Umbilical cord (tissue), 1 donor: ENCODE measurements at regions not wholly inside any gene's neighbourhood (a gene's known extent, or its start where the extent isn't known, plus 50 kb on each side); places are given as distances from the start of the nearest gene placed in this dataset.
"Not testable (repeated sequence)": the region's sequence is repeated elsewhere in the genome, so short reads cannot be mapped to it uniquely, and the experiment has no call there.

Experiments used
- DNase-seq: peaks from one replicate; pipeline ENCODE4 v3.0.0-alpha.2; 2015; ENCODE audit warnings: low spot score

DNA sequence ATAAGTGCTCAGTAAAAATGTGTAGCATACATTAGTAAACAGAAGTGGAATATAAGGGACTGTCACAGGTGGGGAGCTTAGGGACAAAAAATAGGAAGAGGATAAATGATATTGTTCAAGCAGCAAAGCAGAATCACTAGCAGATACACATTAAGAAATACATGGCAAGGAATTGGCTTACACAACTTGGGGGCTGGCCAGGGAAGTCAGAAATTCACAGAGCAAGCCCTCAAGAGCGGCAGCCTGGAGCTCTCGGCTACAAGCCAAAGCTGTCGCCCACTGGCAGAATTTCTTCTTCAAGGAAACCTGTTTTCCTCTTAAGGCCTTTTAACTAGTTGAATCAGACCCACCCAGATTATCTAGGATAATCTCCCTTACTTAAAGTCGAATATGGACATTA is 73.0 kb upstream of the SMIM23 start:
- no peak for DNase-seq

DNA sequence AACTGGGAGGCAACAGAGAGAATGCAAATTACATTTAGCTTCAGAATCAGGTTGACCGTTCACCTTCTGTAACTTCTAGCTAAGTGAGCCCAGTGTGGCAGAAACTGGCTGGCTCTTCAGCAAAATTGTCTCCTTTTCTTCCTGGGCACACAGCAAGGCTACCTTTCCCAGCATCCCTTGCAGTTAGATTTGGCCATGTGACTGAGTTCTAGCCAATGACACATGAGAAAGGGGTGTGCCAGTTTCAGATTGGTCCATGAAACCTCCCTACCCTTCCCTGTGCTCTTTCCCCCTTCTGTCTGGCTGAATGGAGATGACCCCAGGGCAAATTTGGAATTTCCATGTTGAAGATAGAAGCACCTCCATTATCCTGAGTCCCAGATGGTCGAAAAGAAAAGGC is 72.5 kb upstream of the SMIM23 start:
- no peak for DNase-seq

DNA sequence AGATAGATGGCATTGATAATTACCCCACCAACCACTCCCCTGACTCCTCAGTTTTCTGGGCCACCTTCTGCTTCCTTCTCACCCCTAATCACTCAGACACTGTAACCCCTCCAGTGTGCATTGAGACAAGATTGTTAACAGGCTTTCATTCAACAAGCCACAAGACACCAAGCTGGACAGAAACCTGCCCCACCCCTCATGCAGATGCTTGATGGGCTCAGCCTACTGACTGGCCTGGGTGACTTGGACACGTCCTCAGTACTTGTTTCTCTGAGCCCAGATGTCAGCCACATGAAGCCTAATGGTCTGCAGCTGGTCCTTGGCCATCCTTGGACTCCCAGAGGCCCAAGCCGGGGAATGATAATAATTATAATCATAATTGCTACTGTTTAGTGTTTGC is 71.4 kb upstream of the SMIM23 start:
- no peak for DNase-seq

DNA sequence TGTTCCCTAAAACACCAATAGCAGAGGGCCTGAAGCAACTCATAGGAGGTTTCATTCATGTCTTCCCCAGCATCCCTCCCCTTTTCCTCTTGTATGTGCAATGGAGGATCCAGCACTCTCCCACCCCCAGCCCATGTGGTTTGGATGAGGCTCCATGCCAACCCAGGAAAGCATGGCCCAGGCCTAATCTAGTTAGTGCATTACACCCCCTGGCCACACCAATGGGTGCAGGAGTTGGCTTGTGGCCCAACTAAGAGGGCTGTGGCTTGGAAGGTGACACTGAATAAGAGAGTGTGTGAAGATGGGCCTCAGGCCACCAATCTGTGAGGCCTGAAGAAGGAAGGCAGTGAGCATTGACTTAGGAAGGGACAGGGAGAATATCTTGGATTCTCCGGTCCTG is 70.8 kb upstream of the SMIM23 start:
- DNase-seq, result no peak

DNA sequence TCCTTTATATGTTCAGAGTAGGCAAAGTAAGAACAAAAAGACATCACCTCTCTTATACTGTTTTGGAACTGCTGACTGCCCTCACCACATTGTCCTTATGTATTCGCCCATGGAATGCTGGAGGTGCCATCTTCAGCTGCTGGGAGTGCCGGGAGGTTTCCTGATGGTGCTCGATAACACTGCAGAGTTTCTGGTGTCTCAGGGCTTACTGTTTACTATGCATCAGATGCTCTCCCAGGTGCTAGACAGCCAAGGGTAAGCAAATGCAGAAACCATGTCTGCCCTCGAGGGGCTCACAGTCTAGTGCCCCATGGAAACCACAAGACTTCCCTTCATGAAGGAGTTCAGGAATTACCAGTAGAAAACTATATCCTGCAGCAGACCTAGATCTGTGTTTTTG is 70.1 kb upstream of the SMIM23 start:
- DNase-seq, result no peak

DNA sequence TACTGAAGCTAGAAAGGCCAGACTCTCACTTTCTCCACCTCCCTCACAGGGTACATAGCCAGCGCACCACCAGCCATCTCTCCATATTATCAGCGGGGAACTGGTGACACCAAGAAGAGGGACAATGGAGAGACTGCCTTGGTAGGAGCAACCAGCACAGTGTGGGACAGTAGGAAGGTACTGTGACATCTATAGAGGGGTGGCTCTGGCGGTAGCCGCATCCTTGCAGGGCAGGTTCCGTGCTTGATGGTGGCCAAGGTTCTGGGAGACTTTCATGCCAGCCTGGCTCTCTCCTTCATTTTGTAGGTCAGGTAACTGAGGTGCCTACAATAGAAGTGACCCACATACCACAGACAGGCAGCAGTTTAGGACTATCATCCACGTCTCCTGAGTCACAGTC is 65.5 kb upstream of the SMIM23 start:
- no peak for DNase-seq

DNA sequence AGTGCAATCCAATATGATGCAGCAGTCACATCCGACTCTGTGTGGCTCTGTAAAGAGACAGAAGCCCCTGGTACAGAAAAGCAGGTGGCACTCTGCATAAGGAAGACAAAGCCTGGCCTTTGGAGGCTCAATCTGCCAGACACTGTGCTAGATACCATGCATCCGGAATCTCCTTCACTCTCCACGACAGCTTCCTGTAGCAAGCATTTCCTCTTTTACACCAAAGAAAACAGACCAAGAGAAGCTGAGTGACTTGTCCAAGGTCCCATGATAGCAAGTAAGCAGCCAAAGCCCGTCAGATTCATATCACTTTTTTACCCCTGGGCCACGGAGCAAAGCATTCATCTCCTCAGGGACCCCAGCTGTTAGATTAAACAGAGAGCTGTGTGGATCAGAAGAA is 64.2 kb upstream of the SMIM23 start:
- no peak for DNase-seq

DNA sequence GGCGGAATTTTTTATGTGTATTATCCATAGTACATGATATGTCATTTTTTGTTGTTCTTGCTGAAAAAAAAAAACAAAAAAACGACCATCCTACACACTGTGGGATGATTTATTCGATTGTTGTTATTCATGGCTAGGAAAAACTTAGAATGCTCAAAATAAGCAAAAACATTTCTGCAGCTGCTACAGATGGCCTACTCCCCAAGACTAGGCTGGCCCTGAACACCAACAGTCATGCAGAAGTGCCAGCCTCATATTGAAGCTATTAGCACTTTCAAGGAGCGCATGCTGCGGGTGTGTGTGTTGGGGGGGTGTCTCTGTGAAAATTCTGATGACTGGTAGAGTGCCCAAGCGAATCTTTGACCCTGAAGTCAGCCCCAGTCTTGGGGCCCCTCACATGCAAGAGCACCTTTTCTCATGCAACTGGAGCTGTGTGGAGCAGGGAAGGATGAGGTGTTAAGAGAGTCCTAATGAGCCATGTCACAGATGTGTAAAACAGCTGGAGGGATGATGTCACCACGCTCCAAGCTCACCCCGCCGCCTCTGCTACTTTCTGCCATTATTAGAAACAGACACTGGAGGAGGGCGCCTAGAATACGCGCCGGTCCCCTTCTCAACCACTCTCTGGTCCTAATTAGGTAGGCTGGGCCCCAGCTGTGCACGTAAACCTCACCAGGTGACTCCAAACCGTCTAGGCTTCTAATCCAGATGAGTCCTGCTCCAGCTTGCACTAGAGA is 61.0 kb upstream of the SMIM23 start:
- DNase-seq, result no peak

DNA sequence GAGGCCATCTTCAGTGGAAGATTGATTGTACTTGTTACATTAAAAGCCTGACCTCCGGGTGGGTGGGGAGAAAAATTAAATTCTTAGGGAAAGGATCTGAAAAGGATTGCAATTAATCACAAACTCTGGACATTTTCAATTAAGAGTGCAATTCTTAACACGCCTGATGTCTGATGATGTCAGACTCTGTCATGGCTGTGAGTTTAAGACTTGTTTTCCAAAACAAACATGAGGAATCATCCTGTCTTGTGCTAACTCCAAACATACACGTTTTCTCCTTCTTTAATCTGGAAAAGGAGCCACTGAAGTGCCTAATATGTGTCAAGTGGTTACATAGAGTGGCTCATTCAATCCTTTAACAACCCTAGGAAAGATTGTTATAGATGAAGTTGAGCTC is 60.4 kb upstream of the SMIM23 start:
- no peak for DNase-seq

DNA sequence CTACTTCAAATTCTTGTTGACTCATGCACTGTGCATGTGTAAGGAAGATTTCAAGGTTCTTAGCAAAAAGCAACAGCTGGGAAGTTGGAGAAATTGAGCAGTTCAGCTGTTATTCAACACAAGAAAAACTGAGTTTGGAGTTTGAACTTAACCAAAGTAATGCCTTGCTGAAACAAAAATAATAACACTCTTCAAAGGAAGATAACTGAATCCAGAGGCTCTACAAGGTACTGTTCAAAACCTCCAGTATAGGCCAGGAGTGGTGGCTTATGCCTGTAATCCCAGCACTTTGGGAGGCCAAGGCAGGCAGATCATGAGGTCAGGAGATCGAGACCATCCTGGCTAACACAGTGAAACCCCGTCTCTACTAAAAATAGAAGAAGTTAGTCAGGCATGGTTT is 58.8 kb upstream of the SMIM23 start:
- DNase-seq, result not testable (repeated sequence)

DNA sequence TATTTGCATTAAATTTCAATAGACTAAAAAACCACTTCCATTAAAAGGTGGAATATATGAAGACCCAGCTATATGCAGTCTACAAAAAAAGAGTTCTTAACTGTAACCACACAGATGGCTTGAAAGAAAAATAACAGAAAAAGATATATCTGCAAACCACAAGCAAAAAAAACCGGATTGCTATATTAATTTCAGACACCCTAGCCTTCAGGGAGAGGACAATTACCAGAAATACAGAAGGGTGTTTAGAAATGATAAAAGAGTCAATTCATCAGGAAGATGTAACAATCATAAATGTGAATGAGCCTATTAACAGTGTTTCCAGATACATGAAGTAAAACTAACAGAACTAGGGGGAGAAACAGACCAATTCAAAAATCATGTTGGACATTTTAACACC is 56.9 kb upstream of the SMIM23 start:
- no peak for DNase-seq
